DMS79 treated with DMSO at 0.1 percent for 48 hours (cell line): ENCODE measurements at regions not wholly inside any gene's neighbourhood (a gene's known extent, or its start where the extent isn't known, plus 50 kb on each side); places are given as distances from the start of the nearest gene placed in this dataset.
A peak's percentile ranks its signal among the peaks of the same experiment; 100 is the strongest.
"Not testable (repeated sequence)": the region's sequence is repeated elsewhere in the genome, so short reads cannot be mapped to it uniquely, and the experiment has no call there.

Experiments
- DNase-seq: peaks from one replicate; lab custom pipeline; 2025; lab: John Stamatoyannopoulos, UW

- not testable (repeated sequence) for DNase-seq
Measured at GRCh38 chr7:68082066-68082960, 1085.7 kb downstream of the TYW1 start.

GRCh38 chr7:68082961-68083657 is 1086.5 kb downstream of the TYW1 start:
- not testable (repeated sequence) for DNase-seq

GRCh38 chr7:68087401-68087800 is 1090.8 kb downstream of the TYW1 start:
- DNase-seq = no peak

GRCh38 chr7:68088879-68089278 is 1092.2 kb downstream of the TYW1 start:
- no peak for DNase-seq

GRCh38 chr7:68090256-68090655 is 1093.6 kb downstream of the TYW1 start:
- DNase-seq = not testable (repeated sequence)

- no peak for DNase-seq
Measured at GRCh38 chr7:68103319-68103718, 1106.7 kb downstream of the TYW1 start.

GRCh38 chr7:68107261-68107660 is 1110.6 kb downstream of the TYW1 start:
- DNase-seq = no peak

- DNase-seq = no peak
Measured at GRCh38 chr7:68107968-68108367, 1111.3 kb downstream of the TYW1 start.

- DNase-seq = no peak
Measured at GRCh38 chr7:68109299-68109698, 1112.7 kb downstream of the TYW1 start.

GRCh38 chr7:68119411-68119810 is 1122.8 kb downstream of the TYW1 start:
- DNase-seq = no peak

- no peak for DNase-seq
Measured at GRCh38 chr7:68121056-68121455, 1124.4 kb downstream of the TYW1 start.

GRCh38 chr7:68121655-68122054 is 1125.0 kb downstream of the TYW1 start:
- DNase-seq = no peak

GRCh38 chr7:68122801-68123200 is 1126.2 kb downstream of the TYW1 start:
- no peak for DNase-seq

GRCh38 chr7:68125168-68125567 is 1128.5 kb downstream of the TYW1 start:
- DNase-seq = peak; percentile 89

GRCh38 chr7:68133045-68133444 is 1136.4 kb downstream of the TYW1 start:
- DNase-seq = no peak

GRCh38 chr7:68143345-68143744 is 1146.7 kb downstream of the TYW1 start:
- DNase-seq = no peak

- peak; percentile 26 for DNase-seq
Measured at GRCh38 chr7:68146983-68147382, 1150.3 kb downstream of the TYW1 start.

GRCh38 chr7:68147614-68148238 is 1151.1 kb downstream of the TYW1 start:
- no peak for DNase-seq

- DNase-seq = peak; percentile 69
Measured at GRCh38 chr7:68148440-68148839, 1151.8 kb downstream of the TYW1 start.

- no peak for DNase-seq
Measured at GRCh38 chr7:68152205-68152604, 1155.6 kb downstream of the TYW1 start.

- no peak for DNase-seq
Measured at GRCh38 chr7:68155676-68156075, 1159.0 kb downstream of the TYW1 start.

GRCh38 chr7:68158686-68159295 is 1162.2 kb downstream of the TYW1 start:
- peak; percentile 54 for DNase-seq
